ENCODE measurements at regions not wholly inside any gene's neighbourhood (a gene's known extent, or its start where the extent isn't known, plus 50 kb on each side); places are given as distances from the start of the nearest gene placed in this dataset.

GRCh38 chr5:71971862-71972261 is 135.4 kb upstream of the MAP1B start:
- TF ChIP-seq CTCF (IDR thresholded peaks at IDR 0.05), result no peak
- no peak for TF ChIP-seq POLR2A (IDR thresholded peaks at IDR 0.05)
